GM18505 (cell line): ENCODE measurements at regions not wholly inside any gene's neighbourhood (a gene's known extent, or its start where the extent isn't known, plus 50 kb on each side); places are given as distances from the start of the nearest gene placed in this dataset.

Experiments
- ATAC-seq: cut with Tn5 transposase; IDR thresholded peaks from one replicate; pipeline ENCODE4 v1.9.1; 2021; ENCODE audit not compliant: unreplicated experiment
- POLR2A ChIP-seq: IDR thresholded peaks from 4 replicates; pipeline ENCODE4 v1.6.1; 2011; ENCODE audit warnings: borderline replicate concordance; ENCODE audit not compliant: insufficient read depth, insufficient read length; ENCODE audit errors: extremely low read depth

- no peak for ATAC-seq
- TF ChIP-seq POLR2A = no peak
Measured at GRCh38 chr2:16228471-16228870, 288.1 kb downstream of the MYCN start.

GRCh38 chr2:16227811-16228462, 287.6 kb downstream of the MYCN start:
- no peak for TF ChIP-seq POLR2A
- ATAC-seq = no peak

GRCh38 chr2:16226943-16227664, 286.8 kb downstream of the MYCN start:
- no peak for TF ChIP-seq POLR2A
- no peak for ATAC-seq

- TF ChIP-seq POLR2A = no peak
- no peak for ATAC-seq
Measured at GRCh38 chr2:16226381-16226780, 286.0 kb downstream of the MYCN start.

- no peak for TF ChIP-seq POLR2A
- no peak for ATAC-seq
Measured at GRCh38 chr2:16225545-16225944, 285.2 kb downstream of the MYCN start.

GRCh38 chr2:16225071-16225470, 284.7 kb downstream of the MYCN start:
- TF ChIP-seq POLR2A = no peak
- ATAC-seq = no peak

- no peak for TF ChIP-seq POLR2A
- ATAC-seq = no peak
Measured at GRCh38 chr2:16224298-16225045, 284.1 kb downstream of the MYCN start.

- no peak for TF ChIP-seq POLR2A
- no peak for ATAC-seq
Measured at GRCh38 chr2:16223841-16224177, 283.5 kb downstream of the MYCN start.

- TF ChIP-seq POLR2A = no peak
- no peak for ATAC-seq
Measured at GRCh38 chr2:16223161-16223840, 283.0 kb downstream of the MYCN start.

GRCh38 chr2:16222326-16222725, 282.0 kb downstream of the MYCN start:
- no peak for ATAC-seq
- no peak for TF ChIP-seq POLR2A

GRCh38 chr2:16221461-16222010, 281.2 kb downstream of the MYCN start:
- no peak for TF ChIP-seq POLR2A
- ATAC-seq = no peak

- ATAC-seq = no peak
- no peak for TF ChIP-seq POLR2A
Measured at GRCh38 chr2:16219292-16219975, 279.1 kb downstream of the MYCN start.
